Astrocyte of the spinal cord (primary cell): ENCODE measurements at regions not wholly inside any gene's neighbourhood (a gene's known extent, or its start where the extent isn't known, plus 50 kb on each side); places are given as distances from the start of the nearest gene placed in this dataset.

Experiments
- DNase-seq: peaks from one replicate; pipeline ENCODE4 v3.0.0; 2011; ENCODE audit warnings: low read depth, low spot score
- H3K4me3 ChIP-seq: 2 replicates; pipeline ENCODE4 v1.5.1; 2011; ENCODE audit warnings: low read depth, mild to moderate bottlenecking, low read length, moderate library complexity
- in situ Hi-C: cut with HindIII; loops from 2 replicates; pipeline ENCODE4 v1.10.0; 2017; ENCODE audit warnings: low sequenced_read_pairs
- TF ChIP-seq, protein P1 (sequence below): IDR thresholded peaks from 2 replicates; pipeline ENCODE4 v1.5.1; 2012; ENCODE audit warnings: low read depth, mild to moderate bottlenecking, low read length, inconsistent platforms

DNA sequence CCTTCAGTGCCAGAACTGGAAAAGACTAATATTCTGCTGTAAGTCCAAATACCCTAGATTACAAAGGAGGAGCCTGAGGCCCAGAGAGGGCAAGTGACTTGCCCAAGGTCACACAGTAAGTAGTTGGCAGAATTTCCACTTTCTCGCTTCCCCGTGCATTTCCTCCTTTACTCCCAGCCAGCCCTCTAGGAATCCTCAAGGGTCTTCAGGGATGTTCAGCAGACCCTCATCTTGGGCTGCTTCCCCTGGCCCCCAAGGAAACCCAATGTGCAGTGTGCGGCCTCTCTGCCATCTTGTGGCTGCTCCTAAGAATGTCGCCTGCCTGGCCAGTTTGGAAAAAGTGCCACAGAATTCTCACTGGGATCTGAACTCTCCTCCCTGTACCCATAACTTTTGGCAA, 217.7 kb upstream of the LRFN2 start:
- TF ChIP-seq, protein P1, sequence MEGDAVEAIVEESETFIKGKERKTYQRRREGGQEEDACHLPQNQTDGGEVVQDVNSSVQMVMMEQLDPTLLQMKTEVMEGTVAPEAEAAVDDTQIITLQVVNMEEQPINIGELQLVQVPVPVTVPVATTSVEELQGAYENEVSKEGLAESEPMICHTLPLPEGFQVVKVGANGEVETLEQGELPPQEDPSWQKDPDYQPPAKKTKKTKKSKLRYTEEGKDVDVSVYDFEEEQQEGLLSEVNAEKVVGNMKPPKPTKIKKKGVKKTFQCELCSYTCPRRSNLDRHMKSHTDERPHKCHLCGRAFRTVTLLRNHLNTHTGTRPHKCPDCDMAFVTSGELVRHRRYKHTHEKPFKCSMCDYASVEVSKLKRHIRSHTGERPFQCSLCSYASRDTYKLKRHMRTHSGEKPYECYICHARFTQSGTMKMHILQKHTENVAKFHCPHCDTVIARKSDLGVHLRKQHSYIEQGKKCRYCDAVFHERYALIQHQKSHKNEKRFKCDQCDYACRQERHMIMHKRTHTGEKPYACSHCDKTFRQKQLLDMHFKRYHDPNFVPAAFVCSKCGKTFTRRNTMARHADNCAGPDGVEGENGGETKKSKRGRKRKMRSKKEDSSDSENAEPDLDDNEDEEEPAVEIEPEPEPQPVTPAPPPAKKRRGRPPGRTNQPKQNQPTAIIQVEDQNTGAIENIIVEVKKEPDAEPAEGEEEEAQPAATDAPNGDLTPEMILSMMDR: peak; percentile 40
- H3K4me3 ChIP-seq: no peak overlapping the region
- no peak for DNase-seq
- in situ Hi-C loops: no loop called here

DNA sequence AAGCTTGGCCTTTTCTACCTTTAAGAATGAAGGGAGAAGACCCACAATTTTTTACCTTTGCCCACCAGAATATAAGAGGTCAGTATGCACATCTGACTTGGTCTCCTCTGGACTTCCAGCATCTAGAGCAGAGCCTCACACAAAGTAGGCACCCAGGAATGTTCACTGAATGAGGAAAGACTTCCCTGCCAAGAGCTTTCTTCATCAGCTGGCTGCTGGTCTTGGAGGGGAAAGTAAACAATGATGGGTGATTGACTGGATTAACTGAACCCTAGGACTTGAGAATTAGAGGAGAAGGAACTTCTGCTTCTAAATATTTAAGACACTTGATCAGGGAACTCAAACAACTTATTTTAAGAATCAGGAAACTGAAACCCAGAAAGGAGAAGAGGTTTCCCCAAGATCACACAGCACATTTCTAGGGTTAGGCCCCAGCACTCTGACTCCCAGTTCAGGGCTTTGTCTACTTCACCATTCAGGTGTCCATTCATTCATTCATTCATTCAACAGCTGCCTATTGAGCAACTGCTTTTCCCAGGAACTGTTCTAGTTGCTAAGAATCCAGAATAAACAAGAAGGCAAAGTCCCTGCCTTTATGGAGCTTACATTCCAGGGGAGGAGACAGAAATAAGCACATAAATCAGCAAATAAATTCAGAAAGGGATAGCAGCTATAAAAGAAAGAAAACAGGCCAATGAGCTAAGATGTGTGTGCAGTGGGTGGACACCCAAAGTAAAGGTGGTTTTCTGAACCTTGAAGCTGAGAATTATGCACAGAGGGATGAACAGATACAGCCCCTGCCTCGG, 216.9 kb upstream of the LRFN2 start:
- TF ChIP-seq, protein P1: no peak
- H3K4me3 ChIP-seq: no peak overlapping the region
- no peak for DNase-seq
- in situ Hi-C loops: no loop called here

DNA sequence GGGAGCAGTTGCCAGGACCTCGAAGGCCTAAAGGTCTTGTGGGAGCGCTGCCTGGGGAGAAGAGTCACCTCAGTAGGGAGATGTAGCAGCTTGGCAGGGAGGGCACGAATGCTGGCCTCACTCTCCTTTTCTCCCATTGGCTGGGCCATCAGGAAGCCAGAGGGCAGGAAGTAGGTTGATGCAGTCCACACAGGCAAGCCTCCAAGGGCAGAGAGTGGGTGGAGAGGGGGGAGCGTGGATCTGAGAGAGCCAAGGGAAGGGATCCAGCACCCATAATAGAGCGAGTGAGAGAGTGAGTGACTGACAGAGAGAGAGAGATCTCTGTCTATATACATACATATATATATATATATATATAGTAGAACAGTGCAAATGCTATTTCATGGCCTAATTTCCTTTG, 215.3 kb upstream of the LRFN2 start:
- in situ Hi-C loops: no loop called here
- TF ChIP-seq, protein P1: no peak

DNA sequence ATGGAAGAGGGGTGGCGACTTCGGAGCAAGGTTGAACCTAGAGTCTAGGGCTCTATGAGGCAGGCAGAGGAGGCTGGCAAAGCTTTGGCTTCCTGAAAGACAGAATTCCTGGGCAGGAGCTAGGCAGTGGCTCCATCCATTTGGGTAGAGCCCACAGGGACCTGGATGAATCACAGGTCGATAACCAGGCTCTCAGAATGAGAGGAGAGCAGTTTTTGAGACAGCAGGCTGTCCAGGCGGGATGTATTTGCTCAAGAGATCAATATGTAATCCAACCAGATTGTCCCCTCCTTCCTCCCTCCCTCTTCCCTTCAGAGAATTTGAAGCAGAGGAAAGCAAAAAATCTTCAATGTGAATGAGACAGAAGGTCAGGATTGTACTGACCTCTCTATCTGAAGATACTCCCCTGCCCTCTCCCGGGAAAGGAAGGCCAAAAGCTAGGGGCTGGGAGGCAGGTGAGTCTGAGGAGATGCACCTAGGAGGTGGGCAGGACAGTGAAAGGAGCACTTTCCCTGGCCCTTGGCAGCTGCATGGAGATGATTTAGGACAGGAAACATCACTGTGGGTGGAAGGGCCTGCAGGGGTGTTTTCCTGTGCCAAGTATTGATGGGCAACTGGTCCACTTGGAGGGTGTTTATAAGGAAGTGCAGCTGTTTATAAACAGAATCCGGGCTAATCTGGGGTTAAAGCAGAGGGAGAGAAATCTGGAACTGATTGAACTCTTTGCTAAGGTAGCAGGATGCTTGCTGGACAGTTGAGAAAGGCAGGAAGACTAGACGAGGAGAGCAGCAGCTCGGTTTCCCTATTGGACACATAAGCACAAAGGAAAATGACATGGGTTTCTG, 212.4 kb upstream of the LRFN2 start:
- DNase-seq: no peak
- H3K4me3 ChIP-seq: no peak overlapping the region
- TF ChIP-seq, protein P1: no peak
- in situ Hi-C loops: no loop called here

More for the DNA sequence above, 215.3 kb upstream of the LRFN2 start:
- no peak for DNase-seq
- no peak overlapping the region for H3K4me3 ChIP-seq

DNA sequence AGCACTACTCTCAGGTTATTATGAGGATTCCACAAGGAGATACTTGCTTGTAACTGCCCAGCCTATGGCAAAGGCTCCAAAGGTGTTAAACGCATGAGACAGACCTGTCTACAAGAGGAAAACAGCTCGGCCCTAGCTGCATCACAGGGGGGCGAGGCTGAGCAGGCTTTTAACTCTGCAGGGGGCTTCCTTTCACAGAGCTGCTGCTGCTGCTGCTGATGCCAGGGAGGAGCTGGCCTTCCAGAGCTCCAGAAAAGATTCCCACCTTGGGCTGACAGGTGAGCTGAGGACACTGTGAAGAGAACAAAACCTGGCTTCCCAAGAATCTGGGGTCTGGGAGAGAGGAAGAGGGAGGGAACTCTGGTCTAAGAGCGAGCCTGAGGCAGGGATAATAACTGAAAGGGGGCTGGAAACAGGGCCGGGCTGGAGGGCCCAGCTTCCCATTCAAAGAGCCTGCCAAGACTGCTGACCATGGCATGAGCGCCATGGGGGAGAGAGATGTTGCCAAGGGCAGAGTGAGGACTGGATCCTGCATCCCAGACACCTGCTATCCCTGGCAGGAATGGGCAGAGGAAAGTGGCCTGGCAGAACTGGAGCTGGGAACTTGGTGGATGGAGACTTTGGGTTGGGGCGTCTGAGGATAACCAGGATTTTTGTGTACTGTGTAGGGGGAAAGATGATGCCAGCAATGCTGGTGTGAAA, 211.1 kb upstream of the LRFN2 start:
- DNase-seq: no peak
- in situ Hi-C loops: no loop called here
- TF ChIP-seq, protein P1: no peak
- no peak overlapping the region for H3K4me3 ChIP-seq
